DMS153 treated with DMSO at 0.1 percent for 48 hours (cell line): ENCODE measurements at regions not wholly inside any gene's neighbourhood (a gene's known extent, or its start where the extent isn't known, plus 50 kb on each side); places are given as distances from the start of the nearest gene placed in this dataset.
A peak's percentile ranks its signal among the peaks of the same experiment; 100 is the strongest.
"Not testable (repeated sequence)": the region's sequence is repeated elsewhere in the genome, so short reads cannot be mapped to it uniquely, and the experiment has no call there.

Experiments used
- DNase-seq: peaks from one replicate; lab custom pipeline; 2025; ENCODE audit not compliant: unreplicated experiment; lab: John Stamatoyannopoulos, UW

DNA sequence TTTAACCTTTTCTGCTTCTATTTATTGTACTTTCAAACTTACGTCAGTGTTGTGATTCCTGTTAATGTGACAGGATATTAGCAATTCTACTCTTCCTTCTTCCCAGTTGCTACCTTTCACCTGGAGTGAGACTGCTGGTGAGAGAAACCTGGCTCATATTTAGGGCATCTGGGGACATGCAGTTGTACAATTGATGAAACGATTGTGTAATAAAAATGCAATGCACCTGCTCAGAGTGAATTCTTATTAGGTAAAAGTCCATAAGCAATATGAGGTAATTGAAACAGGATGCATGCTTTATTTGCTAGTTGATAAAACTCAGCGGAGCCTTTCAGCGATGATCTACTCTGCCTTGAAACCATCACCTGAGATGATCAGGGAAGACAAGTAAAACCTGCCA, 116.1 kb upstream of the FBXO33 start:
- DNase-seq = no peak

- DNase-seq = no peak
These were observed 115.6 kb upstream of the FBXO33 start for GRCh38 chr14:39547845-39548244.

- no peak for DNase-seq
These were observed 73.6 kb upstream of the FBXO33 start for GRCh38 chr14:39505812-39506211.

DNA sequence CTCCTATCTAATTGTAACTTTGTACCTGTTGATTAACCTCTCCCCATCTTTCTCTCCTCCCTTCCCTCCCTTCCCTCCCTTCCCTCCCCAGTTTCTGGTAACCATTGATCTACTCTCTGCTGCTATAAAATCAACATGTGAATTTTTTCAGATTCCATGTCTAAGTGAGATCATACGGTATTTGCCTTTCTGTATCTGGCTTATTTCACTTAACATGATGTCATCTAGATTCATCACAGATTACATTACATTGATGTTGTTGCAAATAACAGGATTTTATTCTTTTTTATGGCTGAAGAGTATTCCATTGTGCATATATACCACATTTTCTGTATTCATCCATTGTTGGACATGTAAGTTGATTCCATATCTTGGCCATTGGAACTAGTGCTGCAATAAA, 68.0 kb upstream of the FBXO33 start:
- no peak for DNase-seq

DNA sequence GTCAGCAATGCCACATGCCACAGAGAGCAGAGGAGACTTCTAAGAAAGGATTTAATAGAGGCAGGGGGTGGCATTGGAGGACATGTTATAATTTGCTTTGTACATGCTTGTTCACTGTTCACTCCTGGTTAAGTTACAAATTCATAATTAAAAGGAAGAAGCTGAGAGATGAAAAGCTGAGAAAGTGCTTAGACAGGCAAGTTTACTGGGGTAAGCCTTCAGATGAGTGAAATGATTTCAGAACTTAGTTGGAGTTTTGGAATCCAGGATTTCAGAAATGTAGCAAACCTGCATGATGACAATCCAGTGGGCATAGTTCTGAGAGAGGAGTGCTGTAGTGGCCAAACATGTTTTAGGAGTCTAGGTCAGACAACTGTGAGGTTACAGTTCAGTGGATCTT, 67.3 kb upstream of the FBXO33 start:
- no peak for DNase-seq

DNA sequence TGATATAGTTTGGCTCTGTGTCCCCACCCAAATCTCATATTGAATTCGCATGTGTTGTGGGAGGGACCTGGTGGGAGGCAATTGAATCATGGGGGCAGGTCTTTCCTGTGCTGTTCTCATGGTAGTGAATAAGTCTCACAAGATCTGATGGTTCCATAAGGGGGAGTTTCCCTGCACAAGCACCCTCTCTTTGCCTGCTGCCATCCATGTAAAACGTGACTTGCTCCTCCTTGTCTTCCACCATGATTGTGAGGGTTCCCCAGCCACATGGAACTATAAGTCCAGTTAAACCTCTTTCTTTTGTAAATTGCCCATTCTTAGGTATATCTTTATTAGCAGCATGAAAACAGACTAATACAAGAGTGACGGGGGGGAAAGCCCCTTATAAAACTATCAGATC, 65.4 kb upstream of the FBXO33 start:
- not testable (repeated sequence) for DNase-seq

DNA sequence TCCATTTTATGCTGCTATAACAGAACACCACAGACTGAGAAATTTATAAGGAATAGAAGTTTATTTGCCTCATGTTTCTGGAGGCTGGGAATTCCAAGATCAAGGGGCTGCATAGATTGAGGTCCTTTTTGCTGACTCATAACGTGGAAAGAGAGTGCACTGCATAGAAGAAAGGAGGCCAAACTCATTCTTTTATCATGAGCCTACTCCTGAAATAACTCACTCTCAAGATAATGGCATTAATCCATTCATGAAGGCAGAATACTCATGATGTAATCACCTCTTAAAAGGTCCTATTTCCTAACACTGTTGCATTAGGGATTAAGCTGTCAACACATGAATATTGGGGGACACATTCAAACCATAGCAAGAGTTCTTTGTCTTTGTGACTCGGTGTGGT, 60.0 kb upstream of the FBXO33 start:
- no peak for DNase-seq

DNA sequence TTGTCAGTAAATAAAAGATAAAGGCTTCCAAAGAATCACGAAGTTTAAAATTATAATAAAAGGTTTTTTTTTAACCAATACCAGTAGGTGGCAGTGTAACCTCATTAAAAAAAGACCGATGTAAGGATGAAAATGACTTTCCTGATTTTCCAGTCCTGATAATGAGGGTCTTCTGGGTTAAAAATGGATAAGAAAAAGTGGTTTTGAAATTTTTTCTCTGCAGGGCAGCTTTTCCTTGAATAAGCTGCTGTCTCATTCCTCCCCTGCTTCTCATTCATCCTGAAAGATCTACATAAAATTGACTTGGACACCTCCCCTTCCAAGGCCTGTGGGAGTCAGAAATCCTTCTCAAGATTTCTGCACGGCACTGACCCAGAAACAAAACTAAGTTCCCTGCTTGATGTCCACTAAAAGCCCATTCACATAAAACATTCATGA, 58.9 kb upstream of the FBXO33 start:
- peak; percentile 34 for DNase-seq

DNA sequence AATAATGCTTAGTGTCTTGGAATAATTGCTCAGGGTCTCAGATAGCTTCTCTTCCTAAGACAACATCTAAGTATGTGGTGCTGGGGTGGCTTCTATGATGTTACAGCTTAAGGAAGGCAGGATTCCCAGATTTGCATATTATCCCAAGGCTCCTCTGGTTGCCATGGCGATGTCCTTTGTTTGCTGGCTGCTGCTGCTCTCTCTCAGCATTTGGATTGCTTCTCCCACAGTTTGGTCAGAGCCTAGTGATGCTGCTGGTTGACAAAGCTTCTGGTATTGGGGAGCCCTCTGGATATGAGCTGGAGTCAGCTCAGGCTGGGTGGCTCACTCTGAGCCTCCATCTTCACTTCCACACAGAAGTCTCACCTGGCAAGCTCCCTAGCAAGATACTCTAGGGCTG, 56.4 kb upstream of the FBXO33 start:
- DNase-seq = no peak

- DNase-seq = no peak
These were observed 51.4 kb upstream of the FBXO33 start for GRCh38 chr14:39483682-39484081.
